AG20443 (cell line): ENCODE measurements at regions not wholly inside any gene's neighbourhood (a gene's known extent, or its start where the extent isn't known, plus 50 kb on each side); places are given as distances from the start of the nearest gene placed in this dataset.
"Not testable (repeated sequence)": the region's sequence is repeated elsewhere in the genome, so short reads cannot be mapped to it uniquely, and the experiment has no call there.

ENCODE experiments used
- DNase-seq: peaks from one replicate; pipeline ENCODE4 v3.0.0; 2012; ENCODE audit warnings: low spot score, mixed read lengths

GRCh38 chr6:40689185-40689584 lies 102.0 kb upstream of the LRFN2 start:
- no peak for DNase-seq

- no peak for DNase-seq
Measured at GRCh38 chr6:40688214-40688761, 101.1 kb upstream of the LRFN2 start.

GRCh38 chr6:40685862-40686261 lies 98.7 kb upstream of the LRFN2 start:
- no peak for DNase-seq

GRCh38 chr6:40681622-40682021 lies 94.5 kb upstream of the LRFN2 start:
- DNase-seq = no peak

- DNase-seq = no peak
Measured at GRCh38 chr6:40678941-40679340, 91.8 kb upstream of the LRFN2 start.

GRCh38 chr6:40674170-40674569 lies 87.0 kb upstream of the LRFN2 start:
- DNase-seq = no peak

- DNase-seq = no peak
Measured at GRCh38 chr6:40672087-40672486, 84.9 kb upstream of the LRFN2 start.

- no peak for DNase-seq
Measured at GRCh38 chr6:40671694-40672050, 84.5 kb upstream of the LRFN2 start.

- no peak for DNase-seq
Measured at GRCh38 chr6:40671001-40671693, 84.0 kb upstream of the LRFN2 start.

- DNase-seq = no peak
Measured at GRCh38 chr6:40669343-40669742, 82.2 kb upstream of the LRFN2 start.

GRCh38 chr6:40668203-40668602 lies 81.0 kb upstream of the LRFN2 start:
- DNase-seq = no peak

- no peak for DNase-seq
Measured at GRCh38 chr6:40666530-40666929, 79.4 kb upstream of the LRFN2 start.

- no peak for DNase-seq
Measured at GRCh38 chr6:40661726-40662125, 74.6 kb upstream of the LRFN2 start.

GRCh38 chr6:40656772-40657171 lies 69.6 kb upstream of the LRFN2 start:
- DNase-seq = not testable (repeated sequence)

- no peak for DNase-seq
Measured at GRCh38 chr6:40654828-40655227, 67.7 kb upstream of the LRFN2 start.

GRCh38 chr6:40645043-40645442 lies 57.9 kb upstream of the LRFN2 start:
- no peak for DNase-seq

GRCh38 chr6:40642837-40643236 lies 55.7 kb upstream of the LRFN2 start:
- DNase-seq = no peak

- DNase-seq = no peak
Measured at GRCh38 chr6:40642190-40642589, 55.0 kb upstream of the LRFN2 start.

- no peak for DNase-seq
Measured at GRCh38 chr6:40640599-40641227, 53.5 kb upstream of the LRFN2 start.
